ENCODE measurements at regions not wholly inside any gene's neighbourhood (a gene's known extent, or its start where the extent isn't known, plus 50 kb on each side); places are given as distances from the start of the nearest gene placed in this dataset.

DNA sequence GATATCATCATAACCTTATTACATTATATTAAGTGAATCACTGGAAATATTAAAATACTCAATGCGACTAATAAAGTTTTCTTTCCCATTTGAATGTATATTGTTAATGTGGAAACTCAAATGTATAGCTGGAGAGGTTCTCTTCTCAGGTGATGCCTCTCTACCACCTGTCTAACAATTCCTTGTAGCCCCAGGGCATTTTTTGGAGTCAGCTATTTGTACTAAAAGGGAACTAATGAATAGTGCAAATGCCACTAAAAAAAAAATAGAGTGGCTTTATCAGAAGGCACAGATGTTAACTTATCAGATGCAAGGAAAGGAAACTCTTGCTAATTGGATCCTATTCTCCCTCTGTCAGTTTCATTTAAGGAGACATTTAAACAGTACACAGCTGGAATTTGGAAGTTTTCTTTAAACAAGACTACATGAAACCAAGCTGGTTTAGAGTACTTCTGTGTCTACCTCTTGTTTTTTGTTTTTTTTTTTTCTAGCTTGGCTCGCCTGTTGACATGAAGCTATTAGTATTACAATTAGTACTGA is 897.0 kb upstream of the SLC35B3 start:
- TF ChIP-seq, protein P1, sequence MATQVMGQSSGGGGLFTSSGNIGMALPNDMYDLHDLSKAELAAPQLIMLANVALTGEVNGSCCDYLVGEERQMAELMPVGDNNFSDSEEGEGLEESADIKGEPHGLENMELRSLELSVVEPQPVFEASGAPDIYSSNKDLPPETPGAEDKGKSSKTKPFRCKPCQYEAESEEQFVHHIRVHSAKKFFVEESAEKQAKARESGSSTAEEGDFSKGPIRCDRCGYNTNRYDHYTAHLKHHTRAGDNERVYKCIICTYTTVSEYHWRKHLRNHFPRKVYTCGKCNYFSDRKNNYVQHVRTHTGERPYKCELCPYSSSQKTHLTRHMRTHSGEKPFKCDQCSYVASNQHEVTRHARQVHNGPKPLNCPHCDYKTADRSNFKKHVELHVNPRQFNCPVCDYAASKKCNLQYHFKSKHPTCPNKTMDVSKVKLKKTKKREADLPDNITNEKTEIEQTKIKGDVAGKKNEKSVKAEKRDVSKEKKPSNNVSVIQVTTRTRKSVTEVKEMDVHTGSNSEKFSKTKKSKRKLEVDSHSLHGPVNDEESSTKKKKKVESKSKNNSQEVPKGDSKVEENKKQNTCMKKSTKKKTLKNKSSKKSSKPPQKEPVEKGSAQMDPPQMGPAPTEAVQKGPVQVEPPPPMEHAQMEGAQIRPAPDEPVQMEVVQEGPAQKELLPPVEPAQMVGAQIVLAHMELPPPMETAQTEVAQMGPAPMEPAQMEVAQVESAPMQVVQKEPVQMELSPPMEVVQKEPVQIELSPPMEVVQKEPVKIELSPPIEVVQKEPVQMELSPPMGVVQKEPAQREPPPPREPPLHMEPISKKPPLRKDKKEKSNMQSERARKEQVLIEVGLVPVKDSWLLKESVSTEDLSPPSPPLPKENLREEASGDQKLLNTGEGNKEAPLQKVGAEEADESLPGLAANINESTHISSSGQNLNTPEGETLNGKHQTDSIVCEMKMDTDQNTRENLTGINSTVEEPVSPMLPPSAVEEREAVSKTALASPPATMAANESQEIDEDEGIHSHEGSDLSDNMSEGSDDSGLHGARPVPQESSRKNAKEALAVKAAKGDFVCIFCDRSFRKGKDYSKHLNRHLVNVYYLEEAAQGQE (IDR thresholded peaks at IDR 0.05; ENCODE audit: low read depth) = no peak
- TF ChIP-seq ZBTB7A (IDR thresholded peaks at IDR 0.05; ENCODE audit: low read depth) (no peak), FOXM1 (IDR thresholded peaks at IDR 0.05; ENCODE audit: borderline replicate concordance, low read depth) (no peak), CEBPB (IDR thresholded peaks at IDR 0.05) (no peak), TAF1 (IDR thresholded peaks at IDR 0.05; ENCODE audit: low read depth) (no peak), TCF12 (IDR thresholded peaks at IDR 0.05; ENCODE audit: low read depth) (no peak), EP300 (IDR thresholded peaks at IDR 0.05; ENCODE audit: borderline replicate concordance) (no peak), TEAD4 (IDR thresholded peaks at IDR 0.05) (no peak), EGR1 (IDR thresholded peaks at IDR 0.05) (no peak), CREB1 (IDR thresholded peaks at IDR 0.05; ENCODE audit: low read depth) (no peak), YY1 (IDR thresholded peaks at IDR 0.05; ENCODE audit: low read depth) (no peak), RAD21 (IDR thresholded peaks at IDR 0.05; ENCODE audit: low read depth) (no peak), NFIC (IDR thresholded peaks at IDR 0.05) (no peak)
- TF ChIP-seq, protein P2, sequence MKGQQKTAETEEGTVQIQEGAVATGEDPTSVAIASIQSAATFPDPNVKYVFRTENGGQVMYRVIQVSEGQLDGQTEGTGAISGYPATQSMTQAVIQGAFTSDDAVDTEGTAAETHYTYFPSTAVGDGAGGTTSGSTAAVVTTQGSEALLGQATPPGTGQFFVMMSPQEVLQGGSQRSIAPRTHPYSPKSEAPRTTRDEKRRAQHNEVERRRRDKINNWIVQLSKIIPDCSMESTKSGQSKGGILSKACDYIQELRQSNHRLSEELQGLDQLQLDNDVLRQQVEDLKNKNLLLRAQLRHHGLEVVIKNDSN (IDR thresholded peaks at IDR 0.05) = no peak
- TF ChIP-seq, protein P3, sequence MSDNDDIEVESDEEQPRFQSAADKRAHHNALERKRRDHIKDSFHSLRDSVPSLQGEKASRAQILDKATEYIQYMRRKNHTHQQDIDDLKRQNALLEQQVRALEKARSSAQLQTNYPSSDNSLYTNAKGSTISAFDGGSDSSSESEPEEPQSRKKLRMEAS (IDR thresholded peaks at IDR 0.05) = no peak

DNA sequence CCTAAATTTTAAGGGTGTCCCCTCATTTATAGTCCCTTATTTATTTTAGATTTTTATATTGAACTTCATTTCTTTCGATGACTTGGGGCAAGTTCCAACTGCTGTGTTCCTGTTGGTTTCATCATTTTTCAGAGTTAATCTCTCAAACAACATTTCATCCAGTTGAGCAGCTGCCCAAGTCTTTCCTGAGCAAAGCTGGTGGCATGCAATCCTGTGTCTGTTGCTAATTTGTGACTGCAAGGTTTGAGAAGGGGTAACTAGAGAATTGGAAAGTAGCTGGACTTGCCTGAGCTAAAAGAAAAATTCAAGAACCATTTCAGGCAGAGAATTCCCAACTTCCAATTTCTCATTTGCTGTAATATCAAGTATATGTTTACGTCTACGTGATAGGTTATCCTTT is 881.5 kb upstream of the SLC35B3 start:
- no peak for TF ChIP-seq RAD21 (IDR thresholded peaks at IDR 0.05; ENCODE audit: low read depth)
- TF ChIP-seq TEAD4 (IDR thresholded peaks at IDR 0.05) = no peak
- TF ChIP-seq TCF12 (IDR thresholded peaks at IDR 0.05; ENCODE audit: low read depth) = no peak
- TF ChIP-seq, protein P1 (IDR thresholded peaks at IDR 0.05; ENCODE audit: low read depth) = no peak
- TF ChIP-seq TAF1 (IDR thresholded peaks at IDR 0.05; ENCODE audit: low read depth) = no peak

DNA sequence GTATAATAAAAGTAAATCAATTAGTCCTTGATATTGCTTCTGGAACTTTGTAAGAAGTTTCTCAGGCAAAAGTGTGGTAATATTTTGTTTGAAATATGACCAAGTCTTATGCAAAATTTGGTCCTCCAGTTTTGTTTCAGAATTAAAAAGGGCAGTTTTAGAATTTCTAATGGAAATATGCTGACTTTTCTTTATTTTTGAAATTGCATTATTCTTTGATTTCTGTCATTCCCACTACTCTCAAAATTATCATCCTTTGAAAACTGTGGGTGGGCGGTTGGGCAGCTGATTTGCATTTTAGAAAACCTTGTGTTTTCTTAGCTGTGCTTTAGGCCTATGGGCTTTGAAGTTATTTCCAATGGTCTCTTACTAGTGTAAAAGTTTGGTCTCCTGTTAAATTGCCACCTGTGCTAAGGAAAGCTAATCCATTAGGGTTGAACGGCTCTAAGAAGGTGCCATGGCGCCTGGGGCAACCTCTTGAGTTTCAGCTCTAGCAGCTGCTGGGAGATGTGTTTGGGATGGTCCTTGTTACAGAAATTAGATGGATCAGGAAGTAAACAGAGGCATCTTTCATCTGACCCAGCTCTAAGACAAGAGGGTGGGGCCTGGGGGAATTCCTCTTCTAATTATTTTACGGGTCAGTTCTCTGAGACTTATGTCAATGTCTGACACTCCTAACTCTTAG is 880.8 kb upstream of the SLC35B3 start:
- TF ChIP-seq RAD21 (IDR thresholded peaks at IDR 0.05; ENCODE audit: low read depth) (no peak), EGR1 (IDR thresholded peaks at IDR 0.05) (no peak), CREB1 (IDR thresholded peaks at IDR 0.05; ENCODE audit: low read depth) (no peak), NFIC (IDR thresholded peaks at IDR 0.05) (no peak), TAF1 (IDR thresholded peaks at IDR 0.05; ENCODE audit: low read depth) (no peak), FOXM1 (IDR thresholded peaks at IDR 0.05; ENCODE audit: borderline replicate concordance, low read depth) (no peak), YY1 (IDR thresholded peaks at IDR 0.05; ENCODE audit: low read depth) (no peak), CEBPB (IDR thresholded peaks at IDR 0.05) (no peak), TCF12 (IDR thresholded peaks at IDR 0.05; ENCODE audit: low read depth) (no peak), ZBTB7A (IDR thresholded peaks at IDR 0.05; ENCODE audit: low read depth) (no peak), TEAD4 (IDR thresholded peaks at IDR 0.05) (no peak), EP300 (IDR thresholded peaks at IDR 0.05; ENCODE audit: borderline replicate concordance) (no peak)
- TF ChIP-seq, protein P3 (IDR thresholded peaks at IDR 0.05) = no peak
- TF ChIP-seq, protein P1 (IDR thresholded peaks at IDR 0.05; ENCODE audit: low read depth) = no peak
- TF ChIP-seq, protein P2 (IDR thresholded peaks at IDR 0.05) = no peak

DNA sequence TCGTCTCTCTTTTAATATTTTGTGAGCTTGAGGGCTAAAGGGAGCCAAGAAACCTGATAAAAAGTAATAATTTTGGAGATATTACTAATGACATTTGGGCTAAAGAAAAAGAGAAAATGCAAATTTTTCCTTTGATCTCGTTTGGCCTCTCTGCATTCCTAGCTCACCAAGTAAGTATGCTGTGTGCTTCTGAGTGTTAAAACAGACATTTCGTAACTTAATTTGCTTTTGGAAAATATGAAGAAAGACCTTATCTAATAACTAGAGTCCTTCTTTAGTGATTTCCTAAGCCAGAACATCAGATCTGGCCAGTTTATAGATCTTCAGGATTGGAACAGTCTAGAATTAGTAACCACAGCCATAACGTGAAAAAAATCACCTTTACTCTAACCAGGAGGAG is 872.9 kb upstream of the SLC35B3 start:
- TF ChIP-seq CEBPB (IDR thresholded peaks at IDR 0.05) (no peak), CREB1 (IDR thresholded peaks at IDR 0.05; ENCODE audit: low read depth) (no peak), EGR1 (IDR thresholded peaks at IDR 0.05) (no peak), FOXM1 (IDR thresholded peaks at IDR 0.05; ENCODE audit: borderline replicate concordance, low read depth) (no peak), EP300 (IDR thresholded peaks at IDR 0.05; ENCODE audit: borderline replicate concordance) (no peak), TEAD4 (IDR thresholded peaks at IDR 0.05) (no peak), ZBTB7A (IDR thresholded peaks at IDR 0.05; ENCODE audit: low read depth) (no peak), RAD21 (IDR thresholded peaks at IDR 0.05; ENCODE audit: low read depth) (no peak), NFIC (IDR thresholded peaks at IDR 0.05) (no peak), YY1 (IDR thresholded peaks at IDR 0.05; ENCODE audit: low read depth) (no peak), TAF1 (IDR thresholded peaks at IDR 0.05; ENCODE audit: low read depth) (no peak), TCF12 (IDR thresholded peaks at IDR 0.05; ENCODE audit: low read depth) (no peak)
- TF ChIP-seq, protein P2 (IDR thresholded peaks at IDR 0.05) = no peak
- TF ChIP-seq, protein P3 (IDR thresholded peaks at IDR 0.05) = no peak
- TF ChIP-seq, protein P1 (IDR thresholded peaks at IDR 0.05; ENCODE audit: low read depth) = no peak

Measured in Ishikawa (cell line).